ENCODE measurements at regions not wholly inside any gene's neighbourhood (a gene's known extent, or its start where the extent isn't known, plus 50 kb on each side); places are given as distances from the start of the nearest gene placed in this dataset.

GRCh38 chr2:133780997-133781513 lies 212.8 kb upstream of the NCKAP5 start:
- TF ChIP-seq CTCF (IDR thresholded peaks at IDR 0.05) = no peak
- no peak for TF ChIP-seq POLR2A (IDR thresholded peaks at IDR 0.05)
